ENCODE measurements at regions not wholly inside any gene's neighbourhood (a gene's known extent, or its start where the extent isn't known, plus 50 kb on each side); places are given as distances from the start of the nearest gene placed in this dataset.

GRCh38 chr1:199079994-199080393 lies 441.2 kb downstream of the PTPRC start:
- no peak for DNase-seq (ENCODE audit: low read depth)
- TF ChIP-seq CTCF (IDR thresholded peaks at IDR 0.05; ENCODE audit: insufficient read depth, low read depth, low read length, missing control alignments) = no peak
- no peak overlapping the region for H3K4me3 ChIP-seq (ENCODE audit: low read depth, low read length)

DNA sequence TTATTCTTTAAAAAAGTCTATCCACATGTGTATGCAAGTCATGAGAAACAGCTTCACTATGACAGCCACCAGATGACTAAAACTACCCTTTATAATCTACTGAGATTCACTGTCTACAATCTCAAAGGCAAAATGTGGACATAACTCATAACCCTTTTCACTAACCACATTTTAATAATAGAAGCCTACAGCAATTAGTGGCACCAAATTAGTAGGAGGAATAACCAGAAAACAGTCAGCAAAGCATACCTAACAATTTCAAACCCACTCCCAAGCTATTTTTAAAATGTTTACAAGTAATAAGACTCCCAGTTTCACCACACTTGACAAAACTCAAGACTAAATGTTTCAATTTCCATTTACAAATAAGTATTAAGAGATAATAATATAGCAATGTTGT lies 442.9 kb downstream of the PTPRC start:
- H3K4me3 ChIP-seq (ENCODE audit: low read depth, low read length) = no peak overlapping the region
- DNase-seq (ENCODE audit: low read depth) = peak; percentile 69
- TF ChIP-seq CTCF (IDR thresholded peaks at IDR 0.05; ENCODE audit: insufficient read depth, low read depth, low read length, missing control alignments) = no peak

DNA sequence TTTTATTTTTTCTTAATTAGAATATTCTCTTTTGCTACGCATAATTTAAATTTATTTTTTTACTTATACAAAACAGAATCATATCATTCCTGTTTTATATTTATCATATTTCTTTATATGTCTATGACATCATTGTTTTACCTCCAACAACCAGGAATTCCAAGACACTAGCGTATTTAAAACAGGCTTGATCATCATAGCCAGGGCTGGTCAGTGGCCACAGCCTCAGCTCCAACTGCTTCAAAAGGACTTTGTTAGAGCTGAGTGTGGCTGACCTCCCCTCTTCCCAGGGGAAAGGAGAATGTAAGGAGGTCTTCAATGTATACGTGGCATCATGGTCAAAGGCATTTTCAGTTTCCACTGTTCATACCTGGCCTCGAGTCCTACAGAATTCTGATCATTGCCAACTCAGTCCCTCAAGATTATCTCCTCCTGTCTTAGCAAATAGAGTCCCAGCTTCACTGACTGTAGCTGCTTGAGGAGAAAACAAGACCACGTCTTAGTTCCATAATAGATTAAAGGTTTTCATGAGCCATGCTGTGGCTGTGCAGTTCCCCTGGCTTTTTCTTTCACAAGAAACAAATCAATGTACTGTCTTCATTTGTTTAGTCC lies 444.0 kb downstream of the PTPRC start:
- H3K4me3 ChIP-seq (ENCODE audit: low read depth, low read length) = no peak overlapping the region
- TF ChIP-seq CTCF (IDR thresholded peaks at IDR 0.05; ENCODE audit: insufficient read depth, low read depth, low read length, missing control alignments) = no peak
- DNase-seq (ENCODE audit: low read depth) = no peak

DNA sequence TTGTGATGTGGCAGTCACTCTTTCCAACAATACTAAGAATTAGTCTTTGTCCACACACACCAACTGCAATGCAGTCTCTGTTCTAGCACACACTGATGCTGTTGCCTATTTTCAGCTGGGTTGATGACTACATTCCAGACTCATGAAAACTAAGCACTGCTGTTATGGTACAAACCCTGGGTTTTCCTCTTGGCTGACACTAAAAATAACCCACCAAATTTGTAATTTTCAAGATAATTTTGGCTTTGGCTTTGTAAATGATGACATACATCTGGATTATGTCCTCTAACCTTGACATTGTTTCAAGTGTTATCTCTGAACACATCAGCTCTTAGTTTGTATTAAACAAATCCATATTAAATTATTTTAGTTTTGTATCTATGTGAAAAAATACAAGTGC lies 444.8 kb downstream of the PTPRC start:
- TF ChIP-seq CTCF (IDR thresholded peaks at IDR 0.05; ENCODE audit: insufficient read depth, low read depth, low read length, missing control alignments) = no peak
- no peak overlapping the region for H3K4me3 ChIP-seq (ENCODE audit: low read depth, low read length)
- DNase-seq (ENCODE audit: low read depth) = no peak

GRCh38 chr1:199084293-199084692 lies 445.5 kb downstream of the PTPRC start:
- H3K4me3 ChIP-seq (ENCODE audit: low read depth, low read length) = no peak overlapping the region
- TF ChIP-seq CTCF (IDR thresholded peaks at IDR 0.05; ENCODE audit: insufficient read depth, low read depth, low read length, missing control alignments) = no peak
- DNase-seq (ENCODE audit: low read depth) = no peak

GRCh38 chr1:199085903-199086302 lies 447.1 kb downstream of the PTPRC start:
- TF ChIP-seq CTCF (IDR thresholded peaks at IDR 0.05; ENCODE audit: insufficient read depth, low read depth, low read length, missing control alignments) = no peak
- no peak overlapping the region for H3K4me3 ChIP-seq (ENCODE audit: low read depth, low read length)
- DNase-seq (ENCODE audit: low read depth) = no peak

DNA sequence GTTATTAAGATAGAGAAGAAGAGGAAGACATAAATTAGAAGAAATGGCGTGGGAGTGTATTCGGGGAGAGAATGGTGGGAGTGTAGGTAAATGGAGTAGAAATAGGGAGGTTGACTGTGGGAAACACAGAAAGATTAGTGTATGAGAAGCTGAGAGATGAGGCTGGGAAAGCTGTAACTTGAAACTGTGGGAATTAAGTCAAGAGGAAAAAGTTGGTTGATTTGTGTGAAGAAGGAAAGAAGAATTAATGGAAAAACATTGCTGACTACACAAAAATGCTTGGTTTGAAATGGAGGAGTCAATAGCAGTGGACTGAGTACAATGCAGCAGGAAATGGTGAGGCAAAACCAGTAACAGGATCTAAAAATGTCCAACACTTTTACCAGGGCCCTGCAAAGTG lies 448.3 kb downstream of the PTPRC start:
- DNase-seq (ENCODE audit: low read depth) = no peak

More for the DNA sequence above, 448.3 kb downstream of the PTPRC start:
- TF ChIP-seq CTCF (IDR thresholded peaks at IDR 0.05; ENCODE audit: insufficient read depth, low read depth, low read length, missing control alignments) = no peak
- H3K4me3 ChIP-seq (ENCODE audit: low read depth, low read length) = no peak overlapping the region

All from GM12865 (cell line).